ENCODE measurements at regions not wholly inside any gene's neighbourhood (a gene's known extent, or its start where the extent isn't known, plus 50 kb on each side); places are given as distances from the start of the nearest gene placed in this dataset.
"Not testable (repeated sequence)": the region's sequence is repeated elsewhere in the genome, so short reads cannot be mapped to it uniquely, and the experiment has no call there.

- no peak for DNase-seq
Observed at GRCh38 chr22:48827904-48828555, 999.6 kb downstream of the BRD1 start.

GRCh38 chr22:48827268-48827846 lies 1000.3 kb downstream of the BRD1 start:
- DNase-seq = no peak

DNA sequence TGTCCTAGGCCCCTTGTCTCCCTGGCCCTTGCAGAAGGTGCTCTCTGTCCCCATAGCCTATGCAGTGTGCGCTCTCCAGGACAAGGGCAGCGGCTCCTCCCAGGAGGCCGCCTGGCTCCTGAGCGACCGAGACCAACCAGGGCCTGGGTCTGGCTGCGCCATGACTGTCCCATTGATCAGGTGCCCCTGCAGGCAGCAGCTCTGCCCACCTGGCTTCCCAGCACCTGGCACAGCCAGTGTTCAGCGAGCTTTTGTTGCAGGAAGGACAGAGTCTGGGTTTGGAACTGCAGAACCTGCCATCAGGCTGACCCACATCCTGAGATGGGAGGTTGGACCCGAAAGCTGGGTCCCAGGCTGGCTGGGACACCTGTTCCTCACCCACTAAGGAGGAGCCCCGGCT lies 1001.1 kb downstream of the BRD1 start:
- no peak for DNase-seq

GRCh38 chr22:48825802-48826520 lies 1001.7 kb downstream of the BRD1 start:
- DNase-seq = no peak

GRCh38 chr22:48824712-48825651 lies 1002.7 kb downstream of the BRD1 start:
- peak; percentile 26 for DNase-seq

GRCh38 chr22:48823941-48824340 lies 1003.7 kb downstream of the BRD1 start:
- DNase-seq = no peak

DNA sequence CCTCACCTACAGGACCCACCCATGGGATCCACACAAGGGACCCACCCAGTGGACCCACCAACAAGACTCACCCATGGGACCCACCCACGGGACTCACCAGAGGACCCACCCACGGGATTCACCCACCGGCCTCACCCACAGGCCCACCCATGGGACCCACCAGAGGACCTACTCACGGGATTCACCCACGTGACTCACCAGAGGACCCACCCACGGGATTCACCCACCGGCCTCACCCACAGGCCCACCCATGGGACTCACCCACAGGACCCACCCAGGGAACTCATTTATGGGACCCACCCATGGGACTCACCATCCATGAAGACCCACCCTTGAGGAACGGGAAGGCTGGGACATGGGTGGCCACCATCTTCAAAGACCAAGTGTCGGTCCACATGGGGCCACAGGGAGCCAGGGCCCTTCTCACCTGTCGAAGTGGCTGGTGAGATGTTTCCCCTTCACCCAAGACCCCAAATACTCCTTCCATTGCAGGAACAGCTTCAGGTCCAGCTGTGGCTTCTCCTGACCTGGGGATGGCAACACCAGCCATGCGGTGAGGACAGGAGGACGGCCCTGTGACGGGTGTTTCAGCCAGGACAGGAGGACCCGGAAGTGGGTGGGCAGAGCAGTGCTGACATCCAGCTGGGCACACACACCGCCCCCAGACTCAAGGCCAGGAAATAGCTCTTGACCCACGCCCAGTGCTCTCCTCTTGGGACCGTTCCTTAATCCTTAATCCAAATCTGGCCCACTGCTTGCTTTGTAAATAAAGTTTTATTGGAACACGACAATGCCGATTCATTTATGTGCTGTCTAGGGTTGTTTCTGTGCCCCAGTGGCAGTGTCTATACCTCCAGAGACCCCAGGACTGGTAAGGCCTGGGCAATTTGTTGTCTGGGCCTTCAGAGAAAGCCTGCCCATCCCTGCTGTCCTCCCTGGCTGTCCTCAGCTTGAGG lies 1005.1 kb downstream of the BRD1 start:
- no peak for DNase-seq

- DNase-seq = no peak
Observed at GRCh38 chr22:48821727-48822126, 1005.9 kb downstream of the BRD1 start.

GRCh38 chr22:48821346-48821690 lies 1006.4 kb downstream of the BRD1 start:
- DNase-seq = no peak

DNA sequence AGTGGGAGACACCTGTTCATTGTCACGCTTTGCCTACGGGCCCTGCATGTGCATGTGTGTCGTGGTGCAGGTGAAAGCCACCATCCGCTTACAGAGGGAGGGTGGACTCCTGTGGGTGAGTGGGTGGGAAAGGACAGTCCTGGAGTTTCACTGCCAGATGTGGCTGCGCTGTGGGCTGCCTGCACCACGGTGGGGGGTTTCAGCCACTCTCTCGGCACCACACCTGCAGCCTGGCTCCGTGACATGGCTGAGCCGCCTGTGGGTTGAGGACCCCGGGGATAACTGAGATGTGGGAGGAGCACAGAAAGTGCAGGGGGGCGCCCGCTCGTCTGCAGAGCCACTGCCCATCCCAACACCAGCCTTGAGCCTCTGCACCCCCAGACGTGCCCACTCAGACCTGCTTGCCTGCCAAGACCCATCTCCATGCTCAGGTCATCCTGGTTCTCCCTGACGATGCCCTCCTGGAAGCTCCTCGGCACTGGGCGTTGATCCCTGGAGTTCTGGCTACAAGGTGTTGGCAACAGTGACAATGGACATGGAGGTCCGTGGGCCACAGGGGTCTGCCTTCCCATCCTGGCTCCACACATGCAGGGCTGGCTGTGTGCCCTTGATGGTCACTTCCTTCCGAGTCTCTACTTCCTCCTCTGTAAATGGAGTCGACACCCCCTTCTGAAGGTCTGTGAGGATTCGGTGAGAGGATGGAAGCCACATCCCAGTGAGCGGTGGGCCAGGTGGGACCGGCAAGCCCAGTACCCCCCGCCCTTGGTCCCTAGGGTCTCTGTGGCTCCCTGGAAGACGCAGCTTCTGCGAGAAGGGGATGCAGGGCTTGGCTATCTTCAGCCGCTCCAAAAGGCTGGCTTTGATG lies 1007.0 kb downstream of the BRD1 start:
- DNase-seq = no peak

DNA sequence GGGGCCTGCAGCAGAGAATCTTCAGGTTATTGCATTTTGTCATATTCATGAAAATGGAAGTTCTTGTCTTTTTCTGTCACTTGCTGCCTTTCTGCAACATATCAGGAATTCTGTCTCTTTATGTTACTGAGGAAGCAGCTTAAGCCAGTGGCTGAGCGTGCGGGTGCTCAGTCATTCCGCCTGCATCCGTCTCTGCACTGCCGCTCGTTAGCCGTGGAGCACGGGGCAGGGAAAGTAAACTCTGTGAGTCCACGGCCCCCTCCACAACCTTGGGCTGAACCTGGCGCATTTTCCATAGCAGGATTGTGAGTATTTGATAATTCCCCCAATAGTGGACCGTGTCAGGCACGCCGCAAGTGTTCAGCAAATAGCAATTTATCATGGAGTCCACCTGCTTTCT lies 1007.7 kb downstream of the BRD1 start:
- DNase-seq = no peak

GRCh38 chr22:48819232-48819631 lies 1008.4 kb downstream of the BRD1 start:
- DNase-seq = no peak

DNA sequence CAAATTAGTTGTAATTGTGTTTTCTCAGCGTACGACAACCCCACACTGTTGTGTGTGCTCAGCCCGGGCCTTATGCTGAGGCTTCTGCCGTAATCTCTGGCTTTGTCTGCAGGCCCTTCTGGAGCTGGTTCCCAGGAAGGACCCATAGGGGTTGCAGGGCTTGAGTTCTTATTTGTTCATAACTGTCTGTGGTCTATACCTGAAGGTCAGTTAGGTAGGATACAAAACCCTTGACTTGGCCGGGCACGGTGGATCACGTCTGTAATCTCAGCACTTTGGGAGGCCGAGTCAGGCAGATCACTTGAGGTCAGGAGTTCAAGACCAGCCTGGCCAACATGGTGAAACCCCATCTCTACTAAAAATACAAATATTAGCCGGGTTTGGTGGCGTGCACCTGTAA lies 1010.2 kb downstream of the BRD1 start:
- DNase-seq = not testable (repeated sequence)

- no peak for DNase-seq
Observed at GRCh38 chr22:48811885-48812284, 1015.8 kb downstream of the BRD1 start.

- DNase-seq = no peak
Observed at GRCh38 chr22:48808038-48808960, 1019.4 kb downstream of the BRD1 start.

DNA sequence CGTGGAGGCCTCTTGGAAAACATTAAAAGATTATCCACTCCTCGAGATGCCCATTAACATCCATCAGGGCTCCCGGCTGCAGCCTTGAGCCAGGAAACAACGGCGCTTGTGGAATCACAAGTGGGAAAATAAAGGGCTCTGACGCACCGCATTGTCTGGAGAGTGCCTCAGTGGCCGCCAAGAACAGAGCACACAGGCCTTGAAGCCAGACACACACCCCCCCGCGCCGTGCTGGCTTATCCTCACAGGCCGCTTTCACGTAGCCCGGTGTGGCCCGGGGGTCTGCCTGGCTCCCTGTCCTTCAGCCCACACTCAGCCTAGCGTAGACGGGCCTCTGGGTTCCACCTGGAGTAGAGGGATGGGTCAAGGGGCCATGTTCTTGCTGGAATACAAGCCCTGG lies 1020.5 kb downstream of the BRD1 start:
- DNase-seq = no peak

GRCh38 chr22:48806227-48806781 lies 1021.4 kb downstream of the BRD1 start:
- no peak for DNase-seq

DNA sequence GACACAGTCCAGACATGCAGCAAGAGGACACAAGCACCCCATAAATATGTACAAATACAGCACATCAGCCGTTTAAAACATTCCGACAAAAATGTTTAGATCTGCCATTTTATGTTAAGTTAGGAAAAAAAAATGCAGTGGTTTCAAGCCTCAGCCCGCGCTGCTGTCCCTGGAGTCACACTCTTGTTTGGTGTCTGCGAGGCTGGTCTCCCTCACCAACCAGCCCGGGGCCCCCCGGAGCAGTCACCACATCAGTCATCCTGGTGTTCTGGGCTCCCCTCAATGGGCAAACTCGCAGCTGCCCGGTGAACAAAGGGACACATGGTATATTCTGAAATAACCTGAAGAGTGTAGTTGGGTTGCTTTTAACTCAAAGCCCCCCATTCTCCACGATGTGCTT lies 1022.2 kb downstream of the BRD1 start:
- no peak for DNase-seq

GRCh38 chr22:48804811-48805301 lies 1022.8 kb downstream of the BRD1 start:
- DNase-seq = no peak
